ENCODE measurements at regions not wholly inside any gene's neighbourhood (a gene's known extent, or its start where the extent isn't known, plus 50 kb on each side); places are given as distances from the start of the nearest gene placed in this dataset.

GRCh38 chr15:69815793-69816192 is 281.9 kb downstream of the TLE3 start:
- H4K8ac ChIP-seq (ENCODE audit: low read depth in 2 of 2, low read length in 2 of 2), result no peak overlapping the region
- no peak overlapping the region for H3K4me2 ChIP-seq (ENCODE audit: low read depth, low read length)
- no peaks in the 10 kb centered on the region for H3K9me3 ChIP-seq (ENCODE audit: control insufficient read depth, insufficient read depth, low read length)
- no peak overlapping the region for H3K18ac ChIP-seq (ENCODE audit: low read depth, low read length)
- H2BK5ac ChIP-seq (ENCODE audit: low read depth, low read length, poor library complexity, severe bottlenecking), result no peak overlapping the region
- no peak overlapping the region for H3K4me3 ChIP-seq (ENCODE audit: insufficient read depth, low read depth, low read length)
- TF ChIP-seq RAD21 (IDR thresholded peaks at IDR 0.05; ENCODE audit: low read length) (no peak), CHD1 (IDR thresholded peaks at IDR 0.05; ENCODE audit: low read depth, low read length) (no peak)
- BruUV-seq (replicated peaks), result no TSS peak
- dilution Hi-C loops (cut with HindIII; ENCODE audit: low sequenced_read_pairs, unreplicated experiment) (no loop called here), in situ Hi-C loops (cut with MboI; ENCODE audit: low sequenced_read_pairs) (no loop called here), intact Hi-C loops (cut with micrococcal nuclease) (no loop called here)
- peaks cover 46% of the 10 kb centered on the region for H3K27me3 ChIP-seq (ENCODE audit: control insufficient read depth, insufficient read depth, low read length)
- no CpG with 5 or more reads among the region's 2 CpGs for WGBS, 2 experiments (ENCODE audit: extremely low coverage in 2 of 2, insufficient read length in 1 of 2)
- H3K56ac ChIP-seq (ENCODE audit: extremely low read depth, insufficient read depth, low read length), result no peak overlapping the region
- no peak for DNase-seq
- H2BK20ac ChIP-seq (ENCODE audit: low read depth, low read length), result no peak overlapping the region
- no peak overlapping the region for H4K91ac ChIP-seq (ENCODE audit: insufficient read depth, low read depth, low read length)
- no peaks in the 10 kb centered on the region for H3K9me1 ChIP-seq (ENCODE audit: insufficient read depth, low read length)
- no peaks in the 10 kb centered on the region for H3K79me1 ChIP-seq (ENCODE audit: low read depth in 1 of 2, low read length in 2 of 2)
- no peak overlapping the region for H2AK9ac ChIP-seq (replicated peaks; ENCODE audit: low read depth, low read length, poor library complexity)
- H3K14ac ChIP-seq (replicated peaks; ENCODE audit: low read depth, low read length), result no peak overlapping the region
- H3K27ac ChIP-seq (ENCODE audit: insufficient read depth, low read length), result no peak overlapping the region
- H4K20me1 ChIP-seq (ENCODE audit: insufficient read depth, low read length), result no peaks in the 10 kb centered on the region
- H3K9ac ChIP-seq (ENCODE audit: low read depth, low read length), result no peak overlapping the region
- no peak overlapping the region for H2AK5ac ChIP-seq (ENCODE audit: low read depth, low read length)
- H3K4ac ChIP-seq (ENCODE audit: low read depth, low read length), result no peak overlapping the region
- H2BK15ac ChIP-seq (ENCODE audit: low read depth, low read length), result no peak overlapping the region
- CTCF ChIA-PET, result no interaction called here
- H2BK120ac ChIP-seq (ENCODE audit: low read depth, low read length), result no peak overlapping the region
- POLR2A ChIA-PET (ENCODE audit: unreplicated experiment), result no interaction called here
- H3K36me3 ChIP-seq (ENCODE audit: control insufficient read depth, insufficient read depth, low read length), result no peaks in the 10 kb centered on the region
- no peak overlapping the region for H3K23ac ChIP-seq (ENCODE audit: low read depth, low read length)
- H2AFZ ChIP-seq (replicated peaks; ENCODE audit: low read length, poor library complexity), result no peak overlapping the region
- ATAC-seq (ENCODE audit: low read depth), result no peak
- no peak overlapping the region for H4K5ac ChIP-seq (ENCODE audit: low read depth, low read length)
- no peaks in the 10 kb centered on the region; the same call in 1 of the 2 replicates for H3K4me1 ChIP-seq (ENCODE audit: control insufficient read depth, insufficient read depth, low read length)
